GM18499 (cell line): ENCODE measurements at regions not wholly inside any gene's neighbourhood (a gene's known extent, or its start where the extent isn't known, plus 50 kb on each side); places are given as distances from the start of the nearest gene placed in this dataset.
"Not testable (repeated sequence)": the region's sequence is repeated elsewhere in the genome, so short reads cannot be mapped to it uniquely, and the experiment has no call there.

Experiments used
- ATAC-seq: cut with Tn5 transposase; IDR thresholded peaks from one replicate; pipeline ENCODE4 v1.9.1; 2021; ENCODE audit warnings: moderate number of reproducible peaks; ENCODE audit not compliant: insufficient read depth, unreplicated experiment

GRCh38 chr7:65794671-65795391, 78.0 kb upstream of the VKORC1L1 start:
- ATAC-seq = not testable (repeated sequence)

- ATAC-seq = not testable (repeated sequence)
These were observed 77.5 kb upstream of the VKORC1L1 start for GRCh38 chr7:65795392-65795716.

- ATAC-seq = no peak
These were observed 76.7 kb upstream of the VKORC1L1 start for GRCh38 chr7:65796205-65796604.

- not testable (repeated sequence) for ATAC-seq
These were observed 75.8 kb upstream of the VKORC1L1 start for GRCh38 chr7:65797086-65797485.

GRCh38 chr7:65797566-65797965, 75.3 kb upstream of the VKORC1L1 start:
- not testable (repeated sequence) for ATAC-seq

GRCh38 chr7:65798111-65799075, 74.5 kb upstream of the VKORC1L1 start:
- ATAC-seq = peak; percentile 98

- not testable (repeated sequence) for ATAC-seq
These were observed 72.7 kb upstream of the VKORC1L1 start for GRCh38 chr7:65800191-65800590.

- no peak for ATAC-seq
These were observed 72.0 kb upstream of the VKORC1L1 start for GRCh38 chr7:65800890-65801341.

GRCh38 chr7:65804887-65805286, 68.0 kb upstream of the VKORC1L1 start:
- ATAC-seq = no peak

- ATAC-seq = not testable (repeated sequence)
These were observed 65.8 kb upstream of the VKORC1L1 start for GRCh38 chr7:65807067-65807466.

GRCh38 chr7:65809259-65809981, 63.5 kb upstream of the VKORC1L1 start:
- peak; percentile 83 for ATAC-seq

- ATAC-seq = peak; percentile 36
These were observed 62.9 kb upstream of the VKORC1L1 start for GRCh38 chr7:65809982-65810288.

- ATAC-seq = no peak
These were observed 60.6 kb upstream of the VKORC1L1 start for GRCh38 chr7:65812281-65812680.

GRCh38 chr7:65814556-65815167, 58.2 kb upstream of the VKORC1L1 start:
- not testable (repeated sequence) for ATAC-seq

GRCh38 chr7:65820287-65820950, 52.5 kb upstream of the VKORC1L1 start:
- ATAC-seq = no peak
